Mucosa of stomach (tissue), 1 donor: ENCODE measurements at regions not wholly inside any gene's neighbourhood (a gene's known extent, or its start where the extent isn't known, plus 50 kb on each side); places are given as distances from the start of the nearest gene placed in this dataset.

Source experiments
- H3K27me3 ChIP-seq: one replicate; pipeline ENCODE4 v1.7.0; 2013; ENCODE audit warnings: mild to moderate bottlenecking, low read length; ENCODE audit not compliant: control insufficient read depth, insufficient read depth
- H3K36me3 ChIP-seq: one replicate; pipeline ENCODE4 v1.7.0; 2013; ENCODE audit warnings: low read length; ENCODE audit not compliant: control insufficient read depth, insufficient read depth
- H3K4me1 ChIP-seq: one replicate; pipeline ENCODE4 v1.7.0; 2013; ENCODE audit warnings: mild to moderate bottlenecking, low read length; ENCODE audit not compliant: control insufficient read depth, insufficient read depth
- H3K4me3 ChIP-seq: one replicate; pipeline ENCODE4 v1.7.0; 2013; ENCODE audit warnings: low read length
- H3K9ac ChIP-seq: one replicate; pipeline ENCODE4 v1.7.0; 2013; ENCODE audit warnings: mild to moderate bottlenecking, low read length, moderate library complexity
- H3K9me3 ChIP-seq: one replicate; pipeline ENCODE4 v1.7.0; 2013; ENCODE audit warnings: mild to moderate bottlenecking, low read length, moderate library complexity; ENCODE audit not compliant: control insufficient read depth
- donor health status: Pancreatic carcinoma.

DNA sequence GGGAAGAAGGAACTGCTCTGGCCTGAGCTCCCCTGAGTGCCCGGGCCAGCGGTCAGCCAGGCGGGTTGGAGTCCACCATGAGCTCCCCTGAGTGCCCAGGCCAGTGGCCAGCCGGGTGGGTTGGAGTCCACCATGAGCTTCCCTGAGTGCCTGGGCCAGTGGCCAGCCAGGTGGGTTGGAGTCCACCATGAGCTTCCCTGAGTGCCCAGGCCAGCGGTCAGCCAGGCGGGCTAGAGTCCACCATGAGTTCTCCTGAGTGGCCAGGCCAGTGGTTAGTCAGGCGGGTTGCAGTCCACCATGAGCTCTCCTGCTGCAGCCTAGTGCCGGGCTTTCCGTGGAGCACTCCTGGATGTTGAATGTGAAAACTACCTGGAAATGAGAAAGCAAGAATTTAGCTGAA, 844.0 kb downstream of the TBC1D22A start:
- Histone ChIP-seq H3K9ac (no peak overlapping the region), H3K9me3 (no peaks in the 10 kb centered on the region), H3K4me1 (no peaks in the 10 kb centered on the region), H3K27me3 (no peaks in the 10 kb centered on the region), H3K4me3 (no peak overlapping the region), H3K36me3 (no peaks in the 10 kb centered on the region)

DNA sequence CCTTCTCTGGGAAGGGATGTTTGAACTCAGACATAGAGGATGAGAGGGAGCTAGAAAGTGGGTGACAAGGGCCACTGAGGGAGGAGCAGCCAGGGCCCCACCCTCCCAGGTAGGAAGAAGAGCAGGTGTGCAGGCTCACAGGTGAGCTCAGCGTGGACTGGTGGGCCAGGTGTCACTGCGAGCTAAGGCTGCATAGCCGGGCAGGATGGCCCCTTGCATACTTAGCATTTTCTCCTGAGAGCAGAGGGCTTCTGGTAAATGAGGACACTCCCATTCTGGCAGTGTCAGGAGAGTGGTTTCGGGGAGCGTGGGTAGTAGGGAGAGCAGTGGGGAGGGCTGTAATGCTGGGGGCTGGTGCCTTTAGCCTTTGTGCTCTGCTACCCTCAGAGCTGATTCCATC, 843.4 kb downstream of the TBC1D22A start:
- no peak overlapping the region for H3K4me3 ChIP-seq
- H3K36me3 ChIP-seq, result no peaks in the 10 kb centered on the region
- H3K27me3 ChIP-seq, result no peaks in the 10 kb centered on the region
- H3K4me1 ChIP-seq, result no peaks in the 10 kb centered on the region
- no peaks in the 10 kb centered on the region for H3K9me3 ChIP-seq
- H3K9ac ChIP-seq, result no peak overlapping the region

DNA sequence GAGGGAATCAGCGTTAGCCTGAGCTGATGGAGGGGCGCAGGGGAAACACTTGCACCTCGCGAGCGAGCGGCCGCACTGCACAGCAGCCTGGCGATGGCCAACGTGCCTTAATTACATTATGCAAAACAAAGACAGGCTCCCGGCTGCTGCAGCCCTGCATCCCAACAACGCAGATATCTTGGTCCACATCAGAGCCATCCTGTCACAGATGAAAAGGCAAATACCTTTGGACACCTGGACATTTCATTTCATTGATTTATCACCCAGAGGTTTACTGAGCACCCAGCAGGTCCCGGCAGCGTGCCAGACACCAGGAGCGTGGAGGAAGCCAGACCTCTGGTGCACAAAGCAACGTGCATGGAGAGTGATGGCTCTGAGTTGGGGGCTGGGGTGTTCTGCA, 843.0 kb downstream of the TBC1D22A start:
- Histone ChIP-seq H3K4me1 (no peaks in the 10 kb centered on the region), H3K27me3 (no peaks in the 10 kb centered on the region), H3K36me3 (no peaks in the 10 kb centered on the region), H3K9ac (no peak overlapping the region), H3K4me3 (no peak overlapping the region), H3K9me3 (no peaks in the 10 kb centered on the region)

DNA sequence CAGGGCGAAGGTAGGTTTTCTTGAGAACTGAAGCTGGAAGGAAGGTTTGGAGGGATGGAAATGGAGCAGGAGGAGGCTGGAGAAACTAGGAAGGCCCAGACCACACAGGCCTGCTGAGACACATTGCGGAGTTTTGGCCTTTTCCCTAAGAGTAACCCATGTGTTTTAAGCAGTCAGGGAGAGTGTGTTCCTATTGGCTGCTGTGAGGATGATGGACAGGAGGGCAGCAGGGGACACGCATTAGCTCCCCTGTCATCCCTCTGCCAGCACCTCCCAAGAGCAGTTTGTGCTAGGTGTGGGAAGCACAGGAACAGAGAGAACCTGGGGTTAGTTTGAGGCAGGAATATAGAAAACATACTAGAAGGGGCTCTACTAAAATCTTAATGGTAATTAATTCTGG, 842.1 kb downstream of the TBC1D22A start:
- H3K4me3 ChIP-seq, result no peak overlapping the region
- H3K4me1 ChIP-seq, result no peaks in the 10 kb centered on the region
- H3K9ac ChIP-seq, result no peak overlapping the region
- H3K9me3 ChIP-seq, result no peaks in the 10 kb centered on the region
- no peaks in the 10 kb centered on the region for H3K27me3 ChIP-seq
- H3K36me3 ChIP-seq, result no peaks in the 10 kb centered on the region

DNA sequence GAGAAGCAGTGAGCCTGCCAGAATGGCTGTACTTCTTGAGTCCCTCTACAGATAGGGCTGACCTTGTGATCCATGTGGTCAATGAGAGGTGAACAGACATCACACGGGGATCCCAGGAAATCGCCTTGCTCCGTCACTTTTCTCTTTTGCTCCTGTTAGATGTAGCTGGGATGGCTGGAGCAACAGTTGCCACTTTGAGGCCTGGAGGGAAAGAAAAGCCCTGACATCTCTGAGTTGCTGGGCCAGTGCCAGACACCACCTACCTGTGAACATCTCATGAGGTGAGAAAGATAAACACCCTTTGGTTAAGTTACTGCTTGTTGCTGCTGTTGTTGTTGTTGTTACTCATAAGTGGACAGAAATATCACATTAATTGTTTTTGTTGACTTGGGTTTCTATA, 840.3 kb downstream of the TBC1D22A start:
- Histone ChIP-seq H3K4me1 (no peaks in the 10 kb centered on the region), H3K36me3 (no peaks in the 10 kb centered on the region), H3K27me3 (no peaks in the 10 kb centered on the region), H3K9ac (no peak overlapping the region), H3K9me3 (no peaks in the 10 kb centered on the region), H3K4me3 (no peak overlapping the region)

DNA sequence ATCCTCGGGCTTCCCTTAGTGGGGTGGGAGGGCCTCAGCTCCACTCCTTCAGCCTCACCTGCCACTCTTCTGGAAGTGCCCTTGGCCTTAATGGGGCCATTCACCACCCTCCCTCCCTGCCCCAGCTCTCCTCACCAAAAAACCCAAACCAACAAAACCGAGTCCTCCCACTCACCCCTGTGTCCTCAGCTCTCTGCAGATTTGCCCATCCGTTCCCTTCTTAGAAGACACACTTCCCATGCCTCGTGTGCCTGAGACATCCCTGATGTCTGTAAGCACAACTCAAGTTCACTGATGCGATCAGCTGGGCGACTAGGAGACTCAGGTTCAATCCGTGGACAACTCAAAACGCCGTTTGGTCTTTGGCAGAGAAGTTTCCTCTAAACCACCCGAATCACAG, 839.2 kb downstream of the TBC1D22A start:
- Histone ChIP-seq H3K36me3 (no peaks in the 10 kb centered on the region), H3K4me1 (no peaks in the 10 kb centered on the region), H3K9ac (no peak overlapping the region), H3K27me3 (no peaks in the 10 kb centered on the region), H3K4me3 (no peak overlapping the region), H3K9me3 (no peaks in the 10 kb centered on the region)

DNA sequence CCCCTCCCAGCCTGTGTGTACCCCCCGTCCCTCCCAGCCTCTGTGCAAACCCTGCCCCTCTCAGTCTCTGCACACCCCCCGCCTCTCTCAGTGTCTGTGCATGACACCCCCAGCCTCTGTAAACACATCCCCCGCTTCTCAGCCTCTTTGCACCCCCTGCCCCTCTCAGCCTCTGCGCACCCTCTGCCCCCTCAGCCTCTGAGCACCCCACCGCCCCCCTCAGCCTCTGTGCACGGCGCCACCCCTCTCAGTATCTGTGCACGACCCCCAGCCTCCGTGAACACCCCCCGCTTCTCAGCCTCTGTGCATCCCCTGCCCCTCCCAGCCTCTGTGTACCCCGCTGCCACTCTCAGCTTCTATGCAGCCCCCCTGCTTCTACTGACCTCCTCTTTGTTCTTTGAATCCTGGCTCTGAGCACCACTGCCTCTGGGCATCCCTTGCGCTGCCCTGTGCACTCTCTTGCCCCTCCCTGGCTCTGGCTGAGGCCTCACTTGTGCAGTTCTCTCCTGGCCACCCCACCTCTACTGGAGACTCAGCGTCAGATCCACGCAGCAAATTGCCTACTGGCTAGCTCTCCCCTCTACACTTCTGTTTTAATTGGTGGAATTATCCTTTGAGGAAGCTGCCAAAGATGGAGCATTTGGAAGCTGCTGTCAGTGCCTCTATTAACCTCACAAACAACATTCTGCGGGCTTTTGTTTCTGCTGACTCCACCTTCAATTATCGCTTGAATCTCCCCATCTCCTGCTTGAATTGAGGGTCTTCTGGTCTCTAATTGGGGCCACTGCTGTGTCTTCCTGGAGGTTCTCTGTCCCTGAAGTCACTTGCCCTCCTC, 838.6 kb downstream of the TBC1D22A start:
- no peak overlapping the region for H3K9ac ChIP-seq
- no peaks in the 10 kb centered on the region for H3K36me3 ChIP-seq
- no peaks in the 10 kb centered on the region for H3K4me1 ChIP-seq
- H3K9me3 ChIP-seq, result no peaks in the 10 kb centered on the region
- H3K27me3 ChIP-seq, result no peaks in the 10 kb centered on the region
- no peak overlapping the region for H3K4me3 ChIP-seq

DNA sequence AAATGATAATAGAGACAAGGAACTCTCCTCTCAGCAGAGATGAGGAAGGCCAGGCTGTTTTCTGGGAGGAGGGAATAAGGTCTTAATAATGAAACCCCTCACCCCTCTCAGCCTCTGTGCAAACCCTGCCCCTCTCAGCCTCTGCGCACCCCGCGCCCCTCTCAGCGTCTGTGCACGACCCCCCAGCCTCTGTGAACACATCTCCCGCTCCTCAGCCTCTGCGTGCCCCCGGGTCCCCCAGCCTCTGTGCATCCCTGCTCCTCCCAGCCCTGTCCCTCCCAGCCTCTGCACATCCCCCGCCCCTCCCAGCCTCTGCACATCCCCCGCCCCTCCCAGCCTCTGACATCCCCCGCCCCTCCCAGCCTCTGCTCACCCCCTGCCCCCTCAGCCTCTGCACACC, 837.8 kb downstream of the TBC1D22A start:
- no peaks in the 10 kb centered on the region for H3K4me1 ChIP-seq
- no peak overlapping the region for H3K9ac ChIP-seq
- H3K27me3 ChIP-seq, result no peaks in the 10 kb centered on the region
- H3K9me3 ChIP-seq, result no peaks in the 10 kb centered on the region
- H3K4me3 ChIP-seq, result no peak overlapping the region
- no peaks in the 10 kb centered on the region for H3K36me3 ChIP-seq

DNA sequence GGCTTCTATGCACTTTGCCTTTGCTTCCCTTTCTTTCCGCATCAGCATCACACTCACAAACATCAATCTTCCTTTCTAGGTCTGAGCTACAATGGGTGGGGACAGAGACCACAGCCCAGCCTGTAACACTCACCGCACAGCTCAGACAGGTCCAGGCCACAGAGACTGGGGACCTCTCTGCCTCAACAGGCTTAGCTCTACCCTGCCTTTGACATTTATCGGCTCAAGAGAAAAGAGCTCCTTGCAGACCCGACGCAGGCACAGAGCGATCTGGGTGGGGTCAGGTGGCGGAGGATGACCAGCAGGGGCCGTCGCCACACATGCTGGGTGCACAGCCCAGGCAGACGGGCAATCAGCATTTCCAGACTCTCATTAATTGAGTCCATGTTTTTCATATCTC, 837.3 kb downstream of the TBC1D22A start:
- Histone ChIP-seq H3K9me3 (no peaks in the 10 kb centered on the region), H3K36me3 (no peaks in the 10 kb centered on the region), H3K4me3 (no peak overlapping the region), H3K27me3 (no peaks in the 10 kb centered on the region), H3K4me1 (no peaks in the 10 kb centered on the region), H3K9ac (no peak overlapping the region)

DNA sequence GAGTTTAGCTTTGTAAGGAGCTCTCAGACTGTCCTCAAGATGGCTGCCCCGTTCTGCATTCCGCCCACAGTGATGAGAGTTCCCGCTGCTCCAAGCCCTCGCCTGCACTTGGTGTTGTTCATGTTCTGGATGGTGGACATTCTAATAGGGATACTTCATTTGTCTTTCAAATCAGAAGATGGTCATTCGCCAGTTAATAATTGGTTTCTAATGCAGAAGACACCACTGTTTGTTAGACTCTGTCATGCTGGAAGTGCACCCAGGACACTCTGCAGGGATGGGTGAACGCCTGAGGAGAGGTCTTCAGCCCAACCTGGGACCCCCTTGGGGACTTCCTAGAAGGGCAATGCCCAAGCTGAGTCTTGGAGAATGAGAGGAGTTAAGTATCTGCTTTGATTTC, 836.4 kb downstream of the TBC1D22A start:
- Histone ChIP-seq H3K27me3 (no peaks in the 10 kb centered on the region), H3K4me3 (no peak overlapping the region), H3K36me3 (no peaks in the 10 kb centered on the region), H3K9me3 (no peaks in the 10 kb centered on the region), H3K4me1 (no peaks in the 10 kb centered on the region), H3K9ac (no peak overlapping the region)

DNA sequence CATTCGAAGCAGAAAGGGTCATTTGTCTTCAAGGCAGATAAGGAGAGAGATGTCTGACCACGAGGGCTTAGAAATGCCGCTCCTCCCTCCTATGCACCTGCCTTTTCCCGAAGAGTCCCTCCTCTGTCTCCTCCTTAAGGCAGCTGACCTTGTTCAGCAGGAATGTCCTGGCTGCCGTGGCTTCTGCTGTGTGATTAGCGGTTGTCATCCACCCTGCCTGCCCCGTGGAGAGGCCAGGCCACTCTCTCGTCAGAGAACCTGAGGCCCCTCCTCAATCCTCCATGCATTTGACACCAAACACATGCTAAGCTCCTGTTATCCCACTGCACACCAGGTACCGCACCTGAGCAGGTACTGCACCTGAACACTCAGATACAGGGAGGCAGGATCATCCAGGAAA, 834.6 kb downstream of the TBC1D22A start:
- Histone ChIP-seq H3K36me3 (no peaks in the 10 kb centered on the region), H3K4me1 (no peaks in the 10 kb centered on the region), H3K4me3 (no peak overlapping the region), H3K27me3 (no peaks in the 10 kb centered on the region), H3K9me3 (no peaks in the 10 kb centered on the region), H3K9ac (no peak overlapping the region)

DNA sequence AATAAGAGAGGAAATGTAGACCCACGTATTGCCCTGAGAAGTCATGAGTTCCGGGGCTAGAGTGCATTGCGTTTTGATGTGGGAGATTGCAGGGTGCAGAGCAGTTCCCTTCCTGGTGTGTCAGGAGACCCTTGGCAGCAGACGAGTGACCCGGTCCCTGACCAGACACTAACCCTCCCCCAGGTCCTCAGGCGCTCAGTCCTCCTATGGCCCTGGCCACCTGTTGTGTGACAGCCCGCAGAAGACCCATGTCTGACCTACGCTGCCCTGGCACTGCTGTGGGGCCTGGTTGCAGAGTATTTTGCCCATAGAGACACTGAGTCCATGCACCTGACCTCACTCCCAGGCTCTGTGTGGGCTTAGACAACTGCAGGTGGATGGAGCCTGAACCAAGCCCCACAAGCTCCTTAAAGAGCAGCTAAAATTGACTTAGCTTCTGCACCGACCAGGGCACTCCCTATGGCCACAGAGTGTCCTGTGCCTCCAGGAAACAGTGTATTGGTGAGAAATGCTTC, 833.8 kb downstream of the TBC1D22A start:
- H3K9ac ChIP-seq, result no peak overlapping the region
- H3K4me1 ChIP-seq, result no peaks in the 10 kb centered on the region
- H3K9me3 ChIP-seq, result no peaks in the 10 kb centered on the region
- H3K36me3 ChIP-seq, result no peaks in the 10 kb centered on the region
- H3K4me3 ChIP-seq, result no peak overlapping the region
- H3K27me3 ChIP-seq, result no peaks in the 10 kb centered on the region
